HG03196 (cell line): ENCODE measurements at regions not wholly inside any gene's neighbourhood (a gene's known extent, or its start where the extent isn't known, plus 50 kb on each side); places are given as distances from the start of the nearest gene placed in this dataset.
"Not testable (repeated sequence)": the region's sequence is repeated elsewhere in the genome, so short reads cannot be mapped to it uniquely, and the experiment has no call there.

ENCODE experiments used
- ATAC-seq: cut with Tn5 transposase; IDR thresholded peaks from one replicate; pipeline ENCODE4 v1.9.1; 2021; ENCODE audit not compliant: unreplicated experiment

- ATAC-seq = no peak
Observed at GRCh38 chr3:99586701-99587100, 51.7 kb upstream of the COL8A1 start.

- ATAC-seq = no peak
Observed at GRCh38 chr3:99579965-99580364, 58.4 kb upstream of the COL8A1 start.

DNA sequence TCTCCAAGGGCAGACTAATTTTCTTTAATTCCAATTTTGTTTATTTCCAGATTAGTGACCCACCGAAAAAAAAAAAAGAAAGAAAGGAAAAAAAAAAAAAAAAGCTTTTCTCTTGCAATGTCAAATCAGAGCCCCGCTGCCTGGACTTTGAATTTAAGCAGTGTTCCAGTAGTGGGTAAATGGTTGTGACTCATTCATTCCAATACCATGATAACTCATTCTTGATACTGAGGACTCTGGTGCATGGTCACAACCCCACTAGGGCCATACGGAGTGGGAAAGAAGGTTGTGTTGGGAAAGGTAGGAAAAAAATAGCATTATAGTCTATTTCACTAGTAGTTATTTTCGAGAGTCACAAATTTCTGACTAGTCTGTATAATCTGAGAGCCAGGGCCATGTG lies 59.1 kb upstream of the COL8A1 start:
- no peak for ATAC-seq

DNA sequence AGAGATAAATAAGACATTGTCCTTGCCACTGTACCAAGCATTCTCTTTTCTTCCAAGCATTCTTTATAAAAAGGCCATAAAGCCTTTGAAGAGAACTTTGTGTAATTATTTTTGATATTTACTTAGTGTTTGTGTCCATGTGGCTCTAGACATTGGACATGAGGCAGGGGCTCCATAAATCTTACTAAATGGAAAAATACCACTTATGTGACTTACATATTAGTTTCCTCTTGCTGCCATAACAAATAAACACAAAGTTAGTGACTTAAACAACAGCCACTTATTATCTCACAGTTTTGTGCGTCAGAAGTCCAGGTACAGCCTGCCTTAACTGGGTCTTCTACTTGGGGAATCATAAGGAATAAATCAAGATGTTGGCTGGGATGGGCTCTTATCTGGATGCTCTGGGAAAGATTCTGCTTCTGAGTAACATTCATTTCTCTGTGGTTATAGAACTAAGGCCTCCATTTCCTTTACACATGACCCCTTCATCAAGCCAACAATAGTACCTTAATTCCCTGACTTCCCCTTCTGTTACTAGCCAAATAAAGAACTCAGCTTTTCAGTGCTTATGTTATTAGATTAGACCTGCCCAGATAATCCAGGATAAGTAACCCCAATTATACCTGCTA lies 59.9 kb upstream of the COL8A1 start:
- ATAC-seq = no peak

- no peak for ATAC-seq
Observed at GRCh38 chr3:99576904-99577559, 61.4 kb upstream of the COL8A1 start.

GRCh38 chr3:99575683-99576082 lies 62.7 kb upstream of the COL8A1 start:
- no peak for ATAC-seq

GRCh38 chr3:99570061-99570460 lies 68.3 kb upstream of the COL8A1 start:
- no peak for ATAC-seq

GRCh38 chr3:99568663-99569335 lies 69.6 kb upstream of the COL8A1 start:
- ATAC-seq = no peak

- no peak for ATAC-seq
Observed at GRCh38 chr3:99565331-99565730, 73.1 kb upstream of the COL8A1 start.

GRCh38 chr3:99562990-99563607 lies 75.3 kb upstream of the COL8A1 start:
- no peak for ATAC-seq

DNA sequence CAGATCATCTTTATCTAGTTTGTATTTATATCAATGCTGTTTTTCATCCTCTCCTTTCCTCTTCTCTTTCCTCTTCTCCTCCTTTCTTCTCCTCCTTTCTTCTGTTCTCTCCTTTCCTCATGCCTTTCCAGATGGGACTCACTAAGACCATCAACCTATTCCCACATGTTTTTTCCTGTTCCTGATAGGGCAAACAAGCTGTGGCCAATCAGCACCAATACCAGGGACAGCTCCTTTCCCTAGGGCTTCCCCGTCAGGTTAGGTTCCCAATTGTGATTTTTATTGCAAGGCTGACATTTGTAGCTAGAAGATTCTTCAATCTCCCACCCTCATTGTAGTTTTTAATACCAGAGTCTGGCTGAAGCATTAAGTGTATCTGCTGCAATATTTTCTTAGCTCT lies 76.3 kb upstream of the COL8A1 start:
- no peak for ATAC-seq

DNA sequence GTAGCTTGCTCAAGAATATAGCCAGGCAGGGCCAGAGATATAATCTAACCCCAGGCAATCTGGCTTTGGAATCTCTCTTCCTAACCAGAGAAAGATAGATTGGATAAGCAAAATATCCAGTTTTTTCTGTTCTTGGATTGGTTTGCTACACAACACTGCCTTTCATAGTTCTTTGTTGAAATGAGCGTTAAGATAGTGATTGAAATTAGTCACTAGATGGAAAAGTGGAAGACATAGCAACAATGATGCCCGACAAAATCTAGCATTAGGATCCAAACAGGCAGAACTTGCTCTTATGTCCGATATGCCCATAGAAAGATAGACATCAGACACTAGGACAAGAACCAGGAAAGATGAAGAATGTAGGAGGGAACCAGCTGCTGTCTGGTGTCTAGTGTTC lies 77.3 kb upstream of the COL8A1 start:
- ATAC-seq = no peak

GRCh38 chr3:99559196-99559595 lies 79.2 kb upstream of the COL8A1 start:
- ATAC-seq = no peak

- ATAC-seq = not testable (repeated sequence)
Observed at GRCh38 chr3:99555885-99556284, 82.5 kb upstream of the COL8A1 start.

DNA sequence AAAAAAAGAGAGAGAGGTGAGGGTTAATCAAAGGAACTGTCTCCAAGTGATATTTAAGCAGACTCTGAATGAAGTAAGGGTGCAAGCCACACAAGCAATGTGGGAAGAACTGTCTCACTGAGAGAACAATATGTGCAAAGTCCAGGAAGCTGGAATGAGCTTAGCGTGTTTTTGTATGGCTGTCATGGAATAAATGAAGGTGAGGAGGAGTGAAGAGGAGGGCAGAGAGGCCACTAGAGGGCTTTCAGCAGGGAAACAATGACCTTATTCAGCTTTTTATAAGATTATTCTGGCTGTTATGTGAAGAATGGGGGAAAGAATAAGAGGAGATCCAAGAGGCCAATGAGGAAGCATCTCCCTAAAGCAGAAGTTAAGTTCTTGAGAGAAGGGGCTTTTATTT lies 86.9 kb upstream of the COL8A1 start:
- ATAC-seq = no peak

DNA sequence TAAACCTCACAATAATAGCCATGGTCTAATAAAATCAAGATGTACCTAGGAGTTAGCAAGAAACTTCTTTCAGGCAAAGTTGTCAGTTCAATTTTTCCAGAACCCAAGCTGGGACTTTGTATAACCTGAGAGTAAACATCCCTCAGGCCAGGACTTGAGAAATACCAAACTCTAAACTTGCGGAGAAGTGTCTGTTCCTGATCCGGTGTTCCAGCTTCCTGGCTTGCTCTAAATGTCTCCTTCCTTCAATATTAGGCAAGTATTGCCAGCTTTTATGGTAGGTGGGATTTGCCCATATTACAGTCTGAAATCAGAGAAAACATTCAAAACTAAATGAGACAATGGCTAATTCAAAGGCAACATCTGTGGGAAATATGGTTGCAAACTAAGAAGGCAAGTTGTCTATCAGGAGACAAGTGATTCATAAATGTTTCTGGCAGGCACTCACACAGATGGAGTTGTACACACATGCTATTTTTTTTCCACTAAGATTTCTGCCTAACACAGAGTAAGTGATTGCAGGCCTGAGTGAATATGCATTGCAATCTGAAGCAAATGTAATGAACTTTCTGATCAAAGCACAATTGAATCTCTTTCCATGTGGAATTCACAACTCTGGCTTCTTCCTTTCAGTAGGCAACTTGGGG lies 88.3 kb upstream of the COL8A1 start:
- ATAC-seq = no peak

GRCh38 chr3:99549220-99549619 lies 89.2 kb upstream of the COL8A1 start:
- no peak for ATAC-seq

DNA sequence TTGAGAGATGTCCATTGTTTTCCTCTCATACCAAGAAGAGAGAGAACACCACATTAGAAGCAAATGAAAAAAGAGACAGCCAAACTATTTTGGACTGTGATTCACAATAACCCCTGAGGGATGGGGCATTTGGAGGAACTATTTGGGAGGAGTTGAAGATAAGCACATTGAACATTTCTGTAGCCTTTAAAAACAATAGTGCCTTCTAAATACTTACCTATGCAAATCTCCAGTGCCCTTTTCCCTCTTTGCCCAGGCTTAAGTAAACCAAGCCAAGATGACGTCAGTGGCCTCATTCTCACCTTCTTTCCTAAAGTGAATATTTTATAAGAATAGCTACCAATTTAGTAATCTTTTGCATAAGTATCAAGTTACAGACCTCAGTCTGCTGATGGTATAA lies 89.7 kb upstream of the COL8A1 start:
- ATAC-seq = no peak

- ATAC-seq = no peak
Observed at GRCh38 chr3:99545941-99546580, 92.3 kb upstream of the COL8A1 start.

GRCh38 chr3:99544786-99545281 lies 93.6 kb upstream of the COL8A1 start:
- ATAC-seq = no peak

DNA sequence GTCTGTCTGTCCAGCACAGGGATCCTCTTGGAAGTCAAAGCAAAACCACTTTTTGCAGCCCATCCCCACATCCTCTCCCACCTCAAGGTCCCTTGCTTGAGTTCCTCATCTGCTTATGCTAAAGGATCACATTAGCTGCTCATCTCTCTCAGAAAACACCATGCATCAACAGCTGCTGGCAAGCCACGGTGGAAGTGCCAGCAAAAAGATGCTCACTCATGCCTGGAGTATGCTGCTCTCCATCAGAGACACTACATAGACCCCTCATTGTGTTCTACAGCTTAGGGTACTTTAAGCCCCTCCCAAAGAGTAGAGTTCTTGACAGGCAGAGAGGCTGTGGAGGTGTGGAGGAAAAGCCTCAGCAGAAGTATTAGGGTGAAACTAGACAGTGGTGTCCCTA lies 94.6 kb upstream of the COL8A1 start:
- no peak for ATAC-seq
